Stimulated activated CD8-positive, alpha-beta memory T cell treated with anti-CD3 and anti-CD28 coated beads, Interleukin-7, amount 100 ng/mL, for 4 hours (primary cell): ENCODE measurements at regions not wholly inside any gene's neighbourhood (a gene's known extent, or its start where the extent isn't known, plus 50 kb on each side); places are given as distances from the start of the nearest gene placed in this dataset.
"Not testable (repeated sequence)": the region's sequence is repeated elsewhere in the genome, so short reads cannot be mapped to it uniquely, and the experiment has no call there.

Experiments used
- DNase-seq, 2 donors: peaks; one replicate each; pipeline ENCODE4 v3.0.0-alpha.2; 2020; ENCODE audit warnings: low read depth in 2 of 2

GRCh38 chr1:221525749-221526148 lies 216.1 kb downstream of the DUSP10 start:
- no peak for DNase-seq

DNA sequence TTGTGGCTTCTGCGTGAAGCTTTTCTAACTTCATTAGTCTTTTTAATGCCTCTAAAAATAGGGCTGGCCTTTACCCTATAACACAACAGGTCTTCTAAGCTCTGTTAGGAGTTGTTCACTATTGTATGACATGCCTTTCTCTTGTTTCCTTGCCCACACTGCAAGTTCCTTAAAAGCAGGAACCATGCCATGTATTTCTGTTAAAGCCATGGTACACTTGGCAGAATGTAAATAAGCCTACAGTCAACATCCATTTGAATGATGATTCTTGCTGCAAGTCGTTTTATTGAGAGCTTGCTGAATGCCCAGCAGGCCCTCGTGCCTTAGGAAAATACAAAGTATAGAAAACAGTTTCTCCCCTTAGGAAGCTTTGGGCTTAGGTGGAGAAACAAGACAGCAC lies 214.6 kb downstream of the DUSP10 start:
- no peak for DNase-seq

DNA sequence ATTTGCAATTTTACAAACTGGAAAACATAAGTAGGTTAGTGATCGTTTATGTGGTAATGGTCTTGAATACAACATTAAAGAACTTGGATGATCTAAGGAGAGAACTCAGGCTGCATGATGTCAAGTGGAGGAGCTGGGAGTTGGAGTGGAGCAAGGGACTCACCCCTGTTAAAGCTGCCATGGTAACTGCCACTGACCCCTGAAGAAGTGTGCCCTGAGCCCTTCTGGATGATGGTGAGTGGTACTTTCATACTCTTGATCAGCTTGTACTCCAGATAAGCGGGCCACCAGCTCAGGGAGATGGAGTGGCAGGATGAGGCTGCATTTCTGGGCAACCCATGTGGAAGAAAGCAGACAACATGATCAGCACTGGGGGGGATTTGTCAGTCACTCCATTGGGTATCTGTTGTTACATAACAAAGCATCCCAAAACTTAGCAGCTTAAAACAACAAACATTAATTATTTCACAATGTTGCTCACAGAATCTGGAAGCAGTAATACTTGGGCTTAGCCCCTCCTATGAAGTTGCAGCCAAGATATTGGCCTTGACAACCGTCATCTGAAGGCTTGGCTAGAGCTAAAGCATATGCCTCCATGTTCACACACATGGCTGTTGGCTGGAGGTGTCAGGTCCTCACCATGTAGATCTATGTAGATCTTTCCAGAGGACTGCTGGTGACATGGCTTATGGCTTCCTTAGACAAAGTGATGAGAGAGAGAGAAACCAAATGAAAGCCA lies 213.8 kb downstream of the DUSP10 start:
- DNase-seq = no peak

GRCh38 chr1:221530159-221530558 lies 211.7 kb downstream of the DUSP10 start:
- not testable (repeated sequence) for DNase-seq

GRCh38 chr1:221530791-221531190 lies 211.1 kb downstream of the DUSP10 start:
- DNase-seq = no peak

GRCh38 chr1:221532071-221532773 lies 209.7 kb downstream of the DUSP10 start:
- no peak for DNase-seq

- DNase-seq = no peak
These were observed 200.6 kb downstream of the DUSP10 start for GRCh38 chr1:221541296-221541695.

DNA sequence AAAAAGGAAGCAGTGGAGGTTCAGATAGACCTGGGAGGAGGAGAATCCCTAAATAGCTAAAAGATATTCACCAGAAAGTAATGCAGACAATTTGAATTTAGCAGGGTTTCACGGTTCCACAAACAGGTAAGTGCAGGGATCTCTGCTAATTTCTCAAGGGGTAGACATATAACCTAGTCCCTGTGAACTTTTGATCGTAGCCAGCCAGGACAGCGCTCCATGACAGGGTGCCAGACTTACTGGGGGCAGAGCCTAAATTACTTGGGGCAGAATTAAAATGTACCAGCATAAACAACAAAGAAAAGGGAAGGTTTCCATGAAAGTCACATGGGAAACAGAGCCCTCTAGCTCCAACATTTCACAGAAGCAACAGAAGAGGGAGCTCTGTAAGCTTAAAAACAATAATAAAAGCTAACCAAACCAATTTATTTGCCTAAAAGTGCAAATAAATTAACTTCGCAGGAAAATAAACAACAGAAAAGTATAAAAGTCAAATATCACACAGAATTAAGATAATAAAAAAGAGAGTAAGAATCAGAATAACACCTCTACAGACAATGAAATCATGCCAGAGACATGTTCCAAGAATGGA lies 198.3 kb downstream of the DUSP10 start:
- no peak for DNase-seq

DNA sequence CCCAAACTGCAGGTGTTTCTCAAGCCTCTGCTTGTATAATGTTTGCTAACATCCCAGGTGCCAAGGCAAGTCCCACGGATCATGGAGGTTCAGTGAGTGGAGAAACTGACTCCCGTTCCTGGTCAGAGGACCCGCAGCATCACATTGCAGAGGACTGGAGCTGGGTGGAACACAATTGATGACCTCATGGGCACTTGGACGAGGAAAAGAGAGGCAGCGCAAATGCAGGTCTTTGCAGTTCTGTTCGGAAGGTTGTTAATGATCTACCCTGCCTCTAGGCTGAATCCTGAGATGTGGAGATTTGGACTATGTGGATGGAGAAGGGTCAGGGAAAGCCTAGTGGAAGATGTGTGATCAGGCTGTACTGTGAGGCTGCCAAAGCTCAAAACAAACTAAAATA lies 192.9 kb downstream of the DUSP10 start:
- DNase-seq = no peak

- DNase-seq = no peak
These were observed 192.1 kb downstream of the DUSP10 start for GRCh38 chr1:221549815-221550214.

DNA sequence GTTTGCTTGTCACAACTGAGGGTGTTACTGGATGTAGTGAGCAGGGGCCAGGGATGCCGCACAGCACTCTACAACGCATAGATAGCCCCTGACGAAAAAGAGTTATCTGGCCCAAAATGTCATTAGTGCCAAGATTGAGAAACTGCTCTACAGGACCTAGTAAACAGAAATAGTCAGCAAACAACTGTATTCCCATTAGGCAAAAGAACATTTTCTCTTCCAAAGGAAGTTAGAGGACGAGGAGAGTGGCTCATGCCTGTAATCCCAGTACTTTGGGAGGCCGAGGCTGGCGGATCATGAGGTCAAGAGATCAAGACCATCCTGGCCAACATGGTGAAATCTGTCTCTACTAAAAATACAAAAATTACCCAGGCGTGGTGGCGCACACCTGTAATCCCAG lies 189.1 kb downstream of the DUSP10 start:
- DNase-seq = not testable (repeated sequence)

DNA sequence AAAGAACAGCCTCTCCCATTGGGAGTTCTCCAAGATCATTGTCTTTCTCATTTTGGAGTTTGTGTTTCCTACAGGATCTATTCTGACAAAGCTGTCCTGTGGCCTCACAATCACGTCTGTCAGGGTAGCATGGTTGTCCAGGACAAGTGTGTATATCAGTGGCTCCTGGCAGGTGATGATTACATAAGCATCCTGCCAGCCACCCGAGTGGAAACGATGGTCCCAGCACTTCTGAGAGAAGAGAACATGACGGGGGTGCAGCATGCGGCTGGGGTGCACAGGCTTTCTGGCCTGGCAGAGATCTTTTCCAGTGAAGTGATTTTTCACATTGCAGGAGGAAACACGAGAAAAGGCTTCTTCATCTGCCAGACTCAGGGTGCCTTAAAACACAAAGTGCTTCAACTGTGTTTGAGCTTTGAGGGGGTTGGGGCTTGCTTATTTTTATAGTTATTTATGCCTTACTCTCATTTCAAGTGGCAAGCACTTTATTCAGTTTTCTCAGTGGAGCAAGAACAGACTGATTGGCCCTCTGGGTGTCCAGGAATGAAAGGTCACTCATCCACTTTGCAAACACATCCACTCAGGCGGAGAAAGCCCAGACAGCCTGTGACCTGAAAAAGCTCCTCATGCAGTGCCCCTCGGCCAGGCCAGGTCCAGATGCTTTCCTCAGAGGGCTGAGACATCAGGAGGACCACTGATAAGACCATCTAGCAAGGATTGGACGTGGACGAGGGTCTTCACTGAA lies 186.0 kb downstream of the DUSP10 start:
- DNase-seq = no peak

DNA sequence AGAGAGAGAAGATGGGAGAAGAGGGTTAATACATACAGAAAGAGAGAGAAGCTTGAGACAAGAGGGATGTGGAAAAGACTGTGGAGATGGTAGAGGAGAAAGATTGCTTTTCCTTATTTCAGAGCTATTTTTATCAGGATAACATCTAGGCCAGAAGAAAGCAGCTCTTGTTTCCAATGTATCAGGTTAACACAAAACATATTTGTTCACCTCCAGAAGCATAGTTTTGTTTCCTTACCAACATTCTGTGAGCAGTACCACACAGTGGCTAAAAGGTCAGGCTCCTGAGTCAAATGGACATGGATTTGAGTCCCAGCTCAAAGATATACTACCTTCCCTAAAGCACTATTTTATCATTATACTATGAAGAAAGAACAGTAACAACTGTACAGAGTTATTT lies 185.5 kb downstream of the DUSP10 start:
- no peak for DNase-seq

DNA sequence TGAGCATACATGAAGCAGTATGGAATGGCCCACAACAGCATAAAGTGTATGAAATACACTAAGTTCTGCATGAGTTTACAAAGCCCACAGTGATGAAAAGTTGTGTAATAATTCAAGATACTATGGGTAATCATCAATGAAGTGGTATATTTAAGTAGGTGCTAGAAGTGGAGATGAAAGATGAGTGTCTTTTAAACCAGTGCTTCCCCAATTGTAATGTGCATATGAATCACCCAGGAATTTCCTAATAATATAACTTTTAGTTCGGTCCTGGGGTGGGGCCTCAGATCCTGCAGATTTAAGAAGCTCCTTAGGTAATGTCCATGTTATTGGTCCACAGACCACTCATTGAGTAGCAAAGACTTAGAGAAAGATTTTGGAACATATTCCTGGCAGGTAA lies 184.9 kb downstream of the DUSP10 start:
- DNase-seq = no peak

DNA sequence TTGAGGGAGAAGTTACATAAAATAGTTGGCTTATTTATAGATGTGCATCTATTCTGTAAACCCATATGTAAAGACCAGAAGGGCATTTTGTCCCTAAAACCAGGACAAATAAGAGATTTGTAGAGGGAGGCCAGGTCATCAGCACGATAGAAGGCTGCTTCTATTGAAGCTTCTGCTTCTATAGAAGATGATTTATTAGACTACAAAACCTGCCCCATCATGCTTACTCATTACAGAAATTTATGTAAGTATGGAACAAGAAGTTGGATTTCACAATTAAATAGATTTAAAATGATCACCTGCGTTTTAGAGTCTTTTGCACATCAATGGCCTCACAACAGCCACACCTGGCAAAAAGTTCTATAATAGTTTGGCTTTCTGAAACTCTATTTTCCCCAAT lies 183.5 kb downstream of the DUSP10 start:
- no peak for DNase-seq

- DNase-seq = no peak
These were observed 182.0 kb downstream of the DUSP10 start for GRCh38 chr1:221559911-221560310.

DNA sequence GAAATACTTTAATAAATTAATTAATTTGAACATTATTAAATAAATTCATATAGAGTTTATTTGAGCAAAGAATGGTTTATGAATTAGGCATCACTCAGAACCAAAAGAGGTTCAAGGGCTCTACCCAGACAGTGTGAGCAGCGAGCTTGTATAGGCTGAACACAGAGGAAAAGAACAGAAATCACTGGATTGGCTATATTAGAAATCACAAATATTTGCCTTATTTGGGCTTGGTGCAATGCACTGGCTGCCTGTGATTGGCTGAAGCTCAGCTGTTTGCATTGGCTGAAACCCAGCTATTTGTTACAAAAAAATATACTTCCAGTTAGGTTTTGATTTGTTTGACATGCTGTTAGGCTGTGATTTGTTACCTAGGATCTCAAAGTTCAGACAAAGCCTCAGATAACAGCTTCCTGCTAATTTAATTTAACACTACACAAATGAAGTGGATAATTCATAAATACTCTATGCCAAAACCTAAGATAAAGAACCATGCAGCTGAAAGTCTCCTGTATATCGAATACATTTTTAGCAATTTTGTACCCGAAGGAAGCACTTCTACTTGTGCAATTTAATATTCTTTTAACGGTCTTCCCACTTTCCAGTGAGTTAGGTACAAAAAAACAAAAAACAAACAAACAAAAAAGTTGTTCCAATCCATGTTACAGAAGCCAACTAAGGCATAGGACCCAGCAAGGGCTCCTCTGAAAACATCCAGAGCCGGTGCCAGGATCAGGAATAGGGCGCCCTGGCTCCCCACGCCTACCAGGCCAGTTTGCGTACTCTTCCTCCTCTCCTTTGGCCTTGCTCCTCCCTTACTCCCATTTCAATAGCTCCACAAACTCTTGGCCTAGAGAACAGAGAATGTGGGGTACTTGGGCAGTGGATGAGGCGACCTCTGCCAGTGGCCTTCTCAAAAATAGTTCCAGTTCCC lies 179.1 kb downstream of the DUSP10 start:
- no peak for DNase-seq

DNA sequence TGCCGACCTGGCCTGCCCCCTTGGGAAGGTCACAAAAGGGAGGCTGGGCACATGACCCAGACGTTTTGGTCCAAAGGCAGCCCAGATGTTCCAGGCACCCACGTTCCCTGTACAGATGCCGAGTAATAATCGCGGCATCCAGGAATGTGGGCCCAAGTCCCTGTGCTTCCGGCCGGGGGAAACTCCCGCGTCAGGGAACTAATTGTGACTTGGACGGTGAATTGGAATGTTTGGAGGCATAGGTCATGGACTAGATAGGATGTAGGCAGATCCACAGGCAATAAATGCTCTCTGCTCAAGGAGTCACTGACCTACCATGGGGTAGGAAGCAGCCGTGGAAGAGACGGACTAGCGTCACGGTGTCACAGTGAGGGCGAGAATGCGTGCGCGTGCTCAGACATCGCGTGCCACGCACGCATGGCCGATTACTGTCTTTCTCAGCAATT lies 178.4 kb downstream of the DUSP10 start:
- DNase-seq = no peak

DNA sequence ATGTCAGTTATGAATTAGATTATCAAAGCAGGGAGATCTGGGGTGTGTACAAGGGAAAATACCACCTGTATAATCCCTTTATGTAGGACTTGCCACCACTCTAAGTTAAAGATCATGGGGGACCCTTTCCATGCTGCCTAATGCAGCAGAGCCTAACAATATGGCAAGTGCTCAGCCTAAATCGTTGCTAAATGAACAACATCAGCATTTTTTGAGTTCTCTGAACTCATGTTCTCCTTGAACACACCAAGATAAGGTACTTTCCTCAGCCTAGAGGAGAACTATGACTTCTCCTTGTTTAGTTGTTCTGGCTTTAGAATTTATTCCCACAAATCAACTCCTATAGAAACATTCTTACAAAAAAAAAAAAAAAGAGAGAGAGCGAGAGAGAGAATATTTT lies 177.0 kb downstream of the DUSP10 start:
- no peak for DNase-seq

- no peak for DNase-seq
These were observed 176.2 kb downstream of the DUSP10 start for GRCh38 chr1:221565711-221566110.

DNA sequence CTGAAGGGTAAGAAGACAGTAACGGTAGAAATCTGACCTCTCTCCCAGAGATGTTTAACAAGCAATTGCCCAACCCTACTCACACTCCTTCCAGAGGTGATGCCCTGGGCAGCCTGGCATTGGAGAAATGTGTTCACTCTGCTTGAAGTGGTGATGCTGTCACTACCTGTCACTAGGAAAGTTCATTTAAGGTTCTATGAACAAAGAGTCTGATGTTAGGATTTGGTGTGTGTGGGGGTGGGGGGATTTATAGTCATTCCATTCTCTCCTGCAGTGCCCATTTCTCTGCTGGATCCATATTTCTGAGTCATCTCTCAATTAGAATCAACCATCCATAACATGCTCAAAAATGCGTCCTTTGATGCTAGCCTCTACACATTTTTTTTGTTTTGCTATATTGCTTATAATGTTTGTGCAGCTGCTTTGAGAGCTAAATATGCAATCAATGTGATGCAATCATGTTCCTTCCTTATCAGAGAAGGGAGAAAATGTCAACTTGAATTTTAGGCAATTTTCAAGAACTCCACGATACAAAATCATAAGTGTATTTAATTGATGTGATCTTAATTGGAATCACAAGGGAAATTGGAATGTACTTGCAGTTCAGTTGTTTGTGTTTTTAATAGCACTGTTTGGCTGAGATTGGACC lies 173.9 kb downstream of the DUSP10 start:
- no peak for DNase-seq
